ENCODE measurements at regions not wholly inside any gene's neighbourhood (a gene's known extent, or its start where the extent isn't known, plus 50 kb on each side); places are given as distances from the start of the nearest gene placed in this dataset.

GRCh38 chr4:52368895-52369294 is 290.2 kb downstream of the USP46 start:
- Mint-ChIP-seq H3K36me3 (ENCODE audit: low read depth) (no peaks in the 10 kb centered on the region), H3K4me1 (ENCODE audit: low read depth) (no peaks in the 10 kb centered on the region), H3K9me3 (ENCODE audit: low read depth) (no peaks in the 10 kb centered on the region), H3K27me3 (ENCODE audit: low read depth) (peaks cover 3% of the 10 kb centered on the region), H3K4me3 (ENCODE audit: unreplicated experiment) (no peak overlapping the region), H3K27ac (ENCODE audit: unreplicated experiment) (no peak overlapping the region)
- no peak for DNase-seq (ENCODE audit: low spot score)
- TF ChIP-seq CTCF (IDR thresholded peaks at IDR 0.05) = no peak

GRCh38 chr4:52369649-52370048 is 289.5 kb downstream of the USP46 start:
- TF ChIP-seq CTCF (IDR thresholded peaks at IDR 0.05) = no peak
- no peak for DNase-seq (ENCODE audit: low spot score)
- H3K27ac Mint-ChIP-seq (ENCODE audit: unreplicated experiment) = no peak overlapping the region
- H3K4me3 Mint-ChIP-seq (ENCODE audit: unreplicated experiment) = no peak overlapping the region
- H3K9me3 Mint-ChIP-seq (ENCODE audit: low read depth) = no peaks in the 10 kb centered on the region
- H3K4me1 Mint-ChIP-seq (ENCODE audit: low read depth) = no peaks in the 10 kb centered on the region
- peaks cover 3% of the 10 kb centered on the region for H3K27me3 Mint-ChIP-seq (ENCODE audit: low read depth)
- H3K36me3 Mint-ChIP-seq (ENCODE audit: low read depth) = no peaks in the 10 kb centered on the region

GRCh38 chr4:52370576-52370975 is 288.5 kb downstream of the USP46 start:
- no peak for TF ChIP-seq CTCF (IDR thresholded peaks at IDR 0.05)
- Mint-ChIP-seq H3K4me3 (ENCODE audit: unreplicated experiment) (no peak overlapping the region), H3K36me3 (ENCODE audit: low read depth) (no peaks in the 10 kb centered on the region), H3K27me3 (ENCODE audit: low read depth) (peaks cover 3% of the 10 kb centered on the region), H3K4me1 (ENCODE audit: low read depth) (no peaks in the 10 kb centered on the region), H3K27ac (ENCODE audit: unreplicated experiment) (no peak overlapping the region), H3K9me3 (ENCODE audit: low read depth) (no peaks in the 10 kb centered on the region)
- DNase-seq (ENCODE audit: low spot score) = no peak

- peaks cover 5% of the 10 kb centered on the region for H3K4me1 Mint-ChIP-seq (ENCODE audit: low read depth)
- no peak for TF ChIP-seq CTCF (IDR thresholded peaks at IDR 0.05)
- H3K36me3 Mint-ChIP-seq (ENCODE audit: low read depth) = no peaks in the 10 kb centered on the region
- H3K27ac Mint-ChIP-seq (ENCODE audit: unreplicated experiment) = no peak overlapping the region
- H3K27me3 Mint-ChIP-seq (ENCODE audit: low read depth) = no peaks in the 10 kb centered on the region
- H3K4me3 Mint-ChIP-seq (ENCODE audit: unreplicated experiment) = no peak overlapping the region
- H3K9me3 Mint-ChIP-seq (ENCODE audit: low read depth) = no peaks in the 10 kb centered on the region
- DNase-seq (ENCODE audit: low spot score) = no peak
Measured at GRCh38 chr4:52371841-52372240, 287.3 kb downstream of the USP46 start.

- no peak for DNase-seq (ENCODE audit: low spot score)
- Mint-ChIP-seq H3K9me3 (ENCODE audit: low read depth) (no peaks in the 10 kb centered on the region), H3K36me3 (ENCODE audit: low read depth) (no peaks in the 10 kb centered on the region), H3K4me1 (ENCODE audit: low read depth) (peaks cover 5% of the 10 kb centered on the region), H3K27me3 (ENCODE audit: low read depth) (no peaks in the 10 kb centered on the region), H3K27ac (ENCODE audit: unreplicated experiment) (no peak overlapping the region), H3K4me3 (ENCODE audit: unreplicated experiment) (no peak overlapping the region)
- TF ChIP-seq CTCF (IDR thresholded peaks at IDR 0.05) = no peak
Measured at GRCh38 chr4:52372269-52372668, 286.8 kb downstream of the USP46 start.
